PFSK-1 (cell line): ENCODE measurements at regions not wholly inside any gene's neighbourhood (a gene's known extent, or its start where the extent isn't known, plus 50 kb on each side); places are given as distances from the start of the nearest gene placed in this dataset.

Experiments
- POLR2AphosphoS5 ChIP-seq: IDR thresholded peaks from 2 replicates; pipeline ENCODE4 v1.6.1; 2012; ENCODE audit warnings: low read depth, mild to moderate bottlenecking, control low read depth, low read length, moderate library complexity
- TAF1 ChIP-seq: IDR thresholded peaks from 2 replicates; pipeline ENCODE4 v1.6.1; 2012; ENCODE audit warnings: low read length, control low read depth, borderline replicate concordance; ENCODE audit not compliant: insufficient read depth

- TF ChIP-seq TAF1 (no peak), POLR2AphosphoS5 (no peak)
Observed at GRCh38 chr5:91315701-91316100, 67.4 kb downstream of the ARRDC3 start.
